ENCODE measurements at regions not wholly inside any gene's neighbourhood (a gene's known extent, or its start where the extent isn't known, plus 50 kb on each side); places are given as distances from the start of the nearest gene placed in this dataset.

DNA sequence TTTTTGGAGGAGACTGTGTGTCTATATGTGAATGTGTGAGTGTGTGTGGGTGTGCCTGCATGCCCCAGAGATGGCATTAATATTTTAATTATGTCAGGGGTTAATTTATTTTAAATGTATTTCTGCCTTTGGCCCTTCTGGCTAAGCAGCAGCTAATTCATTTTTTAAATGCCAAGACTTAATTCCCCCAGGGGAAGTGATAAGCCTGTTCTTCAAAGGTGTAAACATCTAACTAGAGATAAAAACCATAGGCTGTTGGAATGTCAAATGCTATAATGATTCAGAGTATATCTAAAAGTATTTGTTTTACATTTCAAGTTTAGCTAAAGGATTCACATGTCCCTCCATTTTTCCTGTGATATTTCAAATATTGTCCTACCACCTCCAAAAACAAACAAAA is 184.7 kb downstream of the SPP2 start:
- Histone ChIP-seq H3K4me1 (ENCODE audit: control insufficient read depth, insufficient read depth, low read length) (no peaks in the 10 kb centered on the region), H3K4me3 (ENCODE audit: low read length) (no peak overlapping the region), H3K27ac (ENCODE audit: low read depth, low read length) (no peak overlapping the region), H3K36me3 (ENCODE audit: control insufficient read depth, insufficient read depth, low read length) (no peaks in the 10 kb centered on the region), H3K27me3 (ENCODE audit: control insufficient read depth, insufficient read depth, low read length) (no peaks in the 10 kb centered on the region), H3K9ac (ENCODE audit: low read length) (no peak overlapping the region)

DNA sequence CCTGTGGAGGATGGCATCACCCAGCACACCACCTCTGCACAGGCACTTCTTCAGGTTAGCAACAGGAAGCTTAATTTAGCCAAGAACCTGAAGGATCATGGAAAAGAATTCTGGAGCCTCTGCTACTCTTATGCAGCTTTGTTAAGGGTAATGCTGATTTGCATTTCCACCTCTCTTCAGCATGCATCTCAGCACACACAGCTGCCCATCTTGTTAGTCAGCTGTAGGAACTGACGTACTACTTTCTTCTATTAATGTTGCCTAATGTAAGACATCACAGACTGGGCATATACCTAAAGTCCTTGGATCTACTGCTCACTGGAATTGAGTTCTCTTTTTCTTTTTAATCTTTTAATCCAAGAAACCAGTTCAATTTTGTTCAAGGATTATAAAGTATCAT is 181.0 kb downstream of the SPP2 start:
- Histone ChIP-seq H3K4me3 (ENCODE audit: low read length) (no peak overlapping the region), H3K27ac (ENCODE audit: low read depth, low read length) (no peak overlapping the region), H3K27me3 (ENCODE audit: control insufficient read depth, insufficient read depth, low read length) (no peaks in the 10 kb centered on the region), H3K9ac (ENCODE audit: low read length) (no peak overlapping the region), H3K4me1 (ENCODE audit: control insufficient read depth, insufficient read depth, low read length) (no peaks in the 10 kb centered on the region), H3K36me3 (ENCODE audit: control insufficient read depth, insufficient read depth, low read length) (no peaks in the 10 kb centered on the region)

DNA sequence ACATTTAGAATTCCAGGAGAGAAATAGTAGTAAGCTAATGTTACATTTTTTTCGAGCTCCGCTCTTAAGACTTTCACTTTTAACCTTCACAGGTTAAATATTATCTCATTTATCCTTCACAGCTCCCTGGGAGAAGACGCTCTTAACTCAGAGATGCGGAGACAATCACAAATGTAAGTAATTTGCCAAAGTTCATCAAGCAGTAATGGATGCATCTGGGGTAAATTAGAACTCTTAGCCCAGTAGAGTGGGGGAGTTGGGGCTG is 168.5 kb downstream of the SPP2 start:
- Histone ChIP-seq H3K4me1 (ENCODE audit: control insufficient read depth, insufficient read depth, low read length) (no peaks in the 10 kb centered on the region), H3K9ac (ENCODE audit: low read length) (no peak overlapping the region), H3K27ac (ENCODE audit: low read depth, low read length) (no peak overlapping the region), H3K27me3 (ENCODE audit: control insufficient read depth, insufficient read depth, low read length) (no peaks in the 10 kb centered on the region), H3K36me3 (ENCODE audit: control insufficient read depth, insufficient read depth, low read length) (no peaks in the 10 kb centered on the region), H3K4me3 (ENCODE audit: low read length) (no peak overlapping the region)

DNA sequence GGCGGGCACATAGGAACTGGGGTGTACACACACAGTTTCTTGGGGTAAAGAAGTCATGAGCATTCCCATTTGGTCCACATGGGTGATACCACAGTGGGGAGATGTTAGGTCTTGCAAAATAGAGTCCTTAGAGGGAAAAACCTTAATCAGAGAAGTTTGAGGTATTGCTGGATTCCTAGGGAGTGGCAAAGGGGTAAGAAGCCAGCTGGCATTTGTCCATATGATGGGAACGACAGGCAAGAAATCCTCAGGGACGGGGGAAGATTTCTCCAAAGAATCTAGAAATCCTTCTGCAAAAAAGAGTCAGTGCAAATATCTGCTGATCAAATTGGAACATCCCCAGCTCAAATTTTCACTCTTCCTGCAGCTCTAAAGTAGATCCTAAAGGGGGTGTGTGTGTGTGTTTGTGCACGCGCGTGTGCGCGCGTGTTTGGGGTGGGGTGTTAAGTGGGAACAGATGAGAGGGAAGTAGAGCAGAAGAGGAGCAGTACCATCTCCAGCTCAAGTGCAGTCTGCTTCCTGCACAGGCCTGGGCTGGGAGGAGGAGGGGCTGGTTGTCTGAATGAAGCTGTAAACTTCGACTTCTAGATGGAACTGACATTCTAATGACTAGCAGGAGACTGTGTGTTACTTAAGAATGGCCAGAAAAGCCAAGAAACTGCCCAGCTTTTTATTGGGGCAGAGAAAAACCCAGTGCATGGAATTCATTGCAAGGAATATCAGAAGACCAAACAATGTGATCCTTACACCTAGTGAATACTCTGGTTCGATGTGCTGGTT is 168.0 kb downstream of the SPP2 start:
- no peak overlapping the region for H3K27ac ChIP-seq (ENCODE audit: low read depth, low read length)
- H3K27me3 ChIP-seq (ENCODE audit: control insufficient read depth, insufficient read depth, low read length) = no peaks in the 10 kb centered on the region
- H3K9ac ChIP-seq (ENCODE audit: low read length) = no peak overlapping the region
- H3K4me1 ChIP-seq (ENCODE audit: control insufficient read depth, insufficient read depth, low read length) = no peaks in the 10 kb centered on the region
- no peaks in the 10 kb centered on the region for H3K36me3 ChIP-seq (ENCODE audit: control insufficient read depth, insufficient read depth, low read length)
- H3K4me3 ChIP-seq (ENCODE audit: low read length) = no peak overlapping the region

DNA sequence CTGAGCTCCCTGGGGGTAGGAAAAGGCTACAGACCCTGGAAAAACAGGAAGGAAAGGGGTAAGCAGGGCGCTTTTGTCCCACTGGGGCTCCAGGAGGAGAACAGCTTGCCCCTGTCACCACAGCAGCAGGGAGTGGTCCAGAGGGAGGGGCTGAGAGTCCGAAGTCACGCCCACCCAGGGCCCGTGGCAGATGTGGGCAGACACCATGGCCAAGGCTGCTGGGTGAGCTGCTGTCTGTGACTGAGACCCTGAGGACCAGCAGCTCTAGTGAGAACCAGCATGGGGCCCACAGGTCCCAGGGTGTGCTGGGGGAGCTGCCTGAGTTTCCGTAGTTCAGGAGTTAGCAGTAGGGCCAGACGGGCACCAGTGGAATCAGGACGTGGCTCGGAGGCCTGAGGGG is 162.0 kb downstream of the SPP2 start:
- no peaks in the 10 kb centered on the region for H3K4me1 ChIP-seq (ENCODE audit: control insufficient read depth, insufficient read depth, low read length)
- no peaks in the 10 kb centered on the region for H3K36me3 ChIP-seq (ENCODE audit: control insufficient read depth, insufficient read depth, low read length)
- H3K9ac ChIP-seq (ENCODE audit: low read length) = no peak overlapping the region

DNA sequence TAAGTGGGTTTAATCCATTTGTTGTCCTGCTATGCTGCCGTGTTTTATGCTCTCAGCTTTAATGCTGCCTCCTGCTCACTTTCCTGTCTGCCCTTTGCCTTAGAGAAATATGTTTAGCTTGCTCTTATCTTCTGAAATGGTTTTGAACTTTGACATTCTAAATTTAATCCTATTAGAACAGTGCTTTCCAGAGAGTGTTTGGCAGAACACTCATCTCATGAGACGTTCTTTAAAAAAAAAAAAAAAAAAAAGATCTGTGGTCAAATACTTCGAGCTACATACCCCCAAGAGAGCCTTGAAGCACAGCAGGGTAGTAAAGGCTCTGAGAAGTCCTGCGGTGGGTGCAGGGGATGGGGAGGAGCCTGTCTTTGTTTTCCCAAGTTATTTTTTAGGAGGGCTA is 161.3 kb downstream of the SPP2 start:
- Histone ChIP-seq H3K27me3 (ENCODE audit: control insufficient read depth, insufficient read depth, low read length) (no peaks in the 10 kb centered on the region), H3K9ac (ENCODE audit: low read length) (no peak overlapping the region), H3K4me1 (ENCODE audit: control insufficient read depth, insufficient read depth, low read length) (no peaks in the 10 kb centered on the region), H3K36me3 (ENCODE audit: control insufficient read depth, insufficient read depth, low read length) (no peaks in the 10 kb centered on the region), H3K4me3 (ENCODE audit: low read length) (no peak overlapping the region), H3K27ac (ENCODE audit: low read depth, low read length) (no peak overlapping the region)

More for the DNA sequence above, 162.0 kb downstream of the SPP2 start:
- Histone ChIP-seq H3K27ac (ENCODE audit: low read depth, low read length) (no peak overlapping the region), H3K27me3 (ENCODE audit: control insufficient read depth, insufficient read depth, low read length) (no peaks in the 10 kb centered on the region), H3K4me3 (ENCODE audit: low read length) (no peak overlapping the region)

DNA sequence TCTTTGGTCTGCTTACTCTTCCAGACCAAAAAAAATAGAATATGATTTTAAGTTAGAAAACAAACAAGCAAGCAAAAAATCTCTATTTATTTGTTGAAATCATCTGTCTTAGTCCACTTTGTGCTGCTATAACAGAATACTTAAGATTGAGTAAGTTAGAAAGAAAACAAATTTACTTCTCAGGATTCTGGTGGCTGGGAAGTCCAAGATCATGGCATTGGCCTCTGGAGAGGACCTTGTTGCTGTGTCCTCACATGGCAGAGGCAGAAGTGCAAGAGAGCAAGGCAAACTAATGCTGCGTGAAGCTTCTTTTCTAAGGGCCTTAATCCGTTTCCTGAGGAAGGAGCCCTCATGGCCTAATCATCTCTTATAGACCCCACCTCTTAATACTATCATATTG is 156.2 kb downstream of the SPP2 start:
- Histone ChIP-seq H3K27me3 (ENCODE audit: control insufficient read depth, insufficient read depth, low read length) (no peaks in the 10 kb centered on the region), H3K36me3 (ENCODE audit: control insufficient read depth, insufficient read depth, low read length) (no peaks in the 10 kb centered on the region), H3K4me1 (ENCODE audit: control insufficient read depth, insufficient read depth, low read length) (no peaks in the 10 kb centered on the region), H3K4me3 (ENCODE audit: low read length) (no peak overlapping the region), H3K27ac (ENCODE audit: low read depth, low read length) (no peak overlapping the region), H3K9ac (ENCODE audit: low read length) (no peak overlapping the region)

DNA sequence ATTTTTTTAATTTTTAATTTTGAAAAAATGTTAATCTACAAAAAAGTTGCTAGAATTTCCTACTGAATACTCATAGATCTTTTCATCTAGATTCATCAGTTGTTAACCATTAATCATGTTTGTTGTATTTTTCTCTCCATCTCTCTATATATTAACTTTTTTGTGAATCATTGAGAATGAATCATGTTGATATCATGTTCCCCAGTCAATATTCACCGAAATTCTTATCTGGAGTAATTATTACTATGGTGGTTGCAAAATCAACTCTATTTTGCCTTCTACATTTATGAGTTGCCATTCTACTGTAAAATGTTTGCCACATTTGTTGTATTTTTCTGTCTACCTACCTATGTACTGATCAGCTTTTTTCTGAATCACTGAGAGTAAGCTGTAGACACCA is 154.0 kb downstream of the SPP2 start:
- no peak overlapping the region for H3K9ac ChIP-seq (ENCODE audit: low read length)
- no peaks in the 10 kb centered on the region for H3K4me1 ChIP-seq (ENCODE audit: control insufficient read depth, insufficient read depth, low read length)
- no peaks in the 10 kb centered on the region for H3K36me3 ChIP-seq (ENCODE audit: control insufficient read depth, insufficient read depth, low read length)
- H3K4me3 ChIP-seq (ENCODE audit: low read length) = no peak overlapping the region
- no peaks in the 10 kb centered on the region for H3K27me3 ChIP-seq (ENCODE audit: control insufficient read depth, insufficient read depth, low read length)
- H3K27ac ChIP-seq (ENCODE audit: low read depth, low read length) = no peak overlapping the region

DNA sequence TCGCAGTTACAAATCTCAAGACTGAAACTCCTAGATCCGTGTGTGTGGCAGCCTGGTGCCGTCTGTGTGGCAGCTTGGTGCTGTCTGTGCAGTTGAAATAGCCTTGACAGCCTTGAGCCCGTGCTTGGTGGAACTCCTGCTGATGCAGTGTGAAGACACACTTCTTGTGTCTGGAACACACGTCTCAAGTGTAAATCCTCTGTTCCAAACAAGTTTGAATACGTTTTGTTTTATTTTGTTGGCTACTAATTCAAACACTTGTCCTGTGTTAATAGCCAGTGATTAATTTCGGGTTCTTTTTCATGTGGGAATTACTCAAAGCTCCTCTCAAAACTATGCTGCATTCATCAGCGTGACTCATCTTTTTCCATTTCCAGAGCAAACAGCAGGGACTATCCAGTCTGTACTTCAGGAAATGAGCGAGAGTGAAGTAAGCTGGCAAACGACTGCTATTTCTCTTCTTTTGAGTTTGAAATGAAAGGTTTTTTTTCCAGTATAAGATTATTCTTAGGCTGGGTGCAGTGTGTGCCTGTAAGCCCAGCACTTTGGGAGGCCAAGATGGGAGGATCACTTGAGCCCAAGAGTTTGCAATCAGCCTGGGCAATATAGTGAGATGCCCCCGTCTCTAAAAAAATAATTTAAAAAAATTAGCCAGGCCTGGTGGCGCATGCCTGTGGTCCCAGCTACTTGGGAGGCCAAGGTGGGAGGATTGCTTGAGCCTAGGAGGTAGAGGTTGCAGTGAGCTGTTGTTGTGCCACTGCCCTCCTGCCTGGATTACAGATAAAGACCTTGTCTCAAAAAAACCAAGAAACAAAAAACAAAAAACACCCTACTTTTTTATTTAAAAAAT is 152.9 kb downstream of the SPP2 start:
- no peaks in the 10 kb centered on the region for H3K4me1 ChIP-seq (ENCODE audit: control insufficient read depth, insufficient read depth, low read length)
- no peak overlapping the region for H3K9ac ChIP-seq (ENCODE audit: low read length)
- no peaks in the 10 kb centered on the region for H3K27me3 ChIP-seq (ENCODE audit: control insufficient read depth, insufficient read depth, low read length)
- H3K4me3 ChIP-seq (ENCODE audit: low read length) = no peak overlapping the region
- no peaks in the 10 kb centered on the region for H3K36me3 ChIP-seq (ENCODE audit: control insufficient read depth, insufficient read depth, low read length)
- H3K27ac ChIP-seq (ENCODE audit: low read depth, low read length) = no peak overlapping the region

DNA sequence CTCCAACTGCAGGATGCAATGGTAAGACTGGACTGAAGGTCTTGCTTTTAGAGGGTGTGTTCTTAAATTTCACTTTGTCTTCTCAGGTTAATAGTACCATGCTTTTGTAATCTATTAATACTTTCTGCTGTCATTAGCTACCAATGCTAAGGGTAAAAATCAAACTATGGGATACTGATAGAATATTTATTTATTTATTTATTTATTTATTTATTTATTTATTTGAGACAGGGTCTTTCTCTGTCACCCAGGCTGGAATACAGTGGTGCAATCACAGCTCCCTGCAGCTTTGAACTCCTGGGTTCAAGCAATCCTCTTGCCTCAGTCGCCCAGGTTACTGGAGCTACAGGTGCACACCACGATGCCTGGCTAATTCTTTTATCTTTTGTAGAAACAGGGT is 152.1 kb downstream of the SPP2 start:
- Histone ChIP-seq H3K27ac (ENCODE audit: low read depth, low read length) (no peak overlapping the region), H3K36me3 (ENCODE audit: control insufficient read depth, insufficient read depth, low read length) (no peaks in the 10 kb centered on the region), H3K4me1 (ENCODE audit: control insufficient read depth, insufficient read depth, low read length) (no peaks in the 10 kb centered on the region), H3K9ac (ENCODE audit: low read length) (no peak overlapping the region), H3K4me3 (ENCODE audit: low read length) (no peak overlapping the region), H3K27me3 (ENCODE audit: control insufficient read depth, insufficient read depth, low read length) (no peaks in the 10 kb centered on the region)

DNA sequence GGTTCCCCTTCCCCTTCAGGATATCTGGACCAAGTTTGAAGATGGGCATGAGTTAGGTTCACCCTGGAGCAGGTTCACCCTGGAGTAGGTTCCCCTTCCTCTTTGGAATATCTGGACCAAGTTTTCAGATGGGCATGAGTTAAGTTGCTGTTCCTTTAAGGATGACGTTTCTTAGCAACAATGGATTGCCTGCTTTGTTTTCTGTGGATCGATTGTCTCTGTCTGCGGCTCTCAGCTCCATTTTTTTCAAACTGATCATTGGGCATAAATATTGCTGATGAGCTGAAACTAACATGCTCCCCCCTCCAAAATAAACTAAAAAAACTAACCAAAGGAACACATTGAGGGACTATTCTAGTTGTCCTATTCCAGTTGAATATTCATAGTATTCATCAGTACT is 149.5 kb downstream of the SPP2 start:
- Histone ChIP-seq H3K4me3 (ENCODE audit: low read length) (no peak overlapping the region), H3K27ac (ENCODE audit: low read depth, low read length) (no peak overlapping the region), H3K27me3 (ENCODE audit: control insufficient read depth, insufficient read depth, low read length) (no peaks in the 10 kb centered on the region), H3K36me3 (ENCODE audit: control insufficient read depth, insufficient read depth, low read length) (no peaks in the 10 kb centered on the region), H3K4me1 (ENCODE audit: control insufficient read depth, insufficient read depth, low read length) (no peaks in the 10 kb centered on the region), H3K9ac (ENCODE audit: low read length) (no peak overlapping the region)

DNA sequence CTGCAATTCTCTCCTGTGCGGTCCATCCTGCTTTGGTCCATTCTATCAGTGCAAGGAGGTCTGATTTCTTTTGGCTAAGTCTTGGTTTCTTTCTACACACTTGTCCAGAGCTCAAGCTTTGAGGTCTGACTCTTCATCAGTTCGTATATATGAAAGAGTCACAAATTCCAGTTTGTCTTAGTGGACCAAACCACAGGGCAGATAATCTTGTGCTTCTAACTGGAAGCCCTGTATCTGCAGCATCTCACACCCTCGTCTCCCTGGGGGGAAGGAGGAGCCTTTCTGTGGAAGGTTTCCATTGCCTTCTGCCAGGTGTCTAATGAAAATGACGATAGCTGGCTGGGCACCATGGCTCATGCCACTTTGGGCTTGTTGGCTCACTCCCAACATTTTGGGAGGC is 148.5 kb downstream of the SPP2 start:
- H3K4me3 ChIP-seq (ENCODE audit: low read length) = no peak overlapping the region
- no peaks in the 10 kb centered on the region for H3K4me1 ChIP-seq (ENCODE audit: control insufficient read depth, insufficient read depth, low read length)
- H3K27me3 ChIP-seq (ENCODE audit: control insufficient read depth, insufficient read depth, low read length) = peaks cover 3% of the 10 kb centered on the region
- no peak overlapping the region for H3K9ac ChIP-seq (ENCODE audit: low read length)
- no peak overlapping the region for H3K27ac ChIP-seq (ENCODE audit: low read depth, low read length)
- no peaks in the 10 kb centered on the region for H3K36me3 ChIP-seq (ENCODE audit: control insufficient read depth, insufficient read depth, low read length)

DNA sequence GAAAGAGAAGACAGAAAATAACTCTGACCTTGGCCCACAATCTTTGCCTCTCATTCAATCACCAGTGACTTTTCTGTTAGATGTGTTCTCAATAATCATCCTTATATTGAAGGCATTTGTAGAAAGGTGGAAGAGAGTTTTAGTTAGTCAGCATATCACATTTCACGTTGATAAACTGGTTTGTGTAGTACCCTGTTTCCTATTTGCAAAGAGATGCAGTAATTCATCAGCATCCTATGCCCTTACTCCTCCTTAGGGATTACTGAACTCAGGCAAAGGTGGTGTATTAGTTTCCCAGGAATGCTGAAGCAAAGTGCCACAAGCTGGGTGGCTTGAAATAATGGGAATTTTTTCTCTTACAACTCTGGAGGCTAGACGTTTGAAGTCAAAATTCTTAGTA is 145.0 kb downstream of the SPP2 start:
- Histone ChIP-seq H3K4me1 (ENCODE audit: control insufficient read depth, insufficient read depth, low read length) (no peaks in the 10 kb centered on the region), H3K4me3 (ENCODE audit: low read length) (no peak overlapping the region), H3K9ac (ENCODE audit: low read length) (no peak overlapping the region), H3K36me3 (ENCODE audit: control insufficient read depth, insufficient read depth, low read length) (no peaks in the 10 kb centered on the region), H3K27ac (ENCODE audit: low read depth, low read length) (no peak overlapping the region), H3K27me3 (ENCODE audit: control insufficient read depth, insufficient read depth, low read length) (peaks cover 4% of the 10 kb centered on the region)
